GM18517 (cell line): ENCODE measurements at regions not wholly inside any gene's neighbourhood (a gene's known extent, or its start where the extent isn't known, plus 50 kb on each side); places are given as distances from the start of the nearest gene placed in this dataset.

ENCODE experiments used
- ATAC-seq: cut with Tn5 transposase; IDR thresholded peaks from one replicate; pipeline ENCODE4 v1.9.1; 2021; ENCODE audit warnings: mild to moderate bottlenecking, moderate library complexity; ENCODE audit not compliant: unreplicated experiment

GRCh38 chr13:97057176-97057575 is 62.9 kb upstream of the OXGR1 start:
- ATAC-seq: no peak

GRCh38 chr13:97058391-97058790 is 64.1 kb upstream of the OXGR1 start:
- ATAC-seq: no peak

GRCh38 chr13:97058926-97059325 is 64.7 kb upstream of the OXGR1 start:
- ATAC-seq: no peak

GRCh38 chr13:97067017-97067895 is 73.0 kb upstream of the OXGR1 start:
- no peak for ATAC-seq

- ATAC-seq: no peak
Observed at GRCh38 chr13:97068151-97068550, 73.9 kb upstream of the OXGR1 start.

- ATAC-seq: no peak
Observed at GRCh38 chr13:97069050-97069815, 75.0 kb upstream of the OXGR1 start.

GRCh38 chr13:97072297-97072696 is 78.0 kb upstream of the OXGR1 start:
- ATAC-seq: no peak

- no peak for ATAC-seq
Observed at GRCh38 chr13:97074618-97075017, 80.3 kb upstream of the OXGR1 start.

GRCh38 chr13:97076898-97077297 is 82.6 kb upstream of the OXGR1 start:
- no peak for ATAC-seq

- ATAC-seq: no peak
Observed at GRCh38 chr13:97077341-97077740, 83.1 kb upstream of the OXGR1 start.

- no peak for ATAC-seq
Observed at GRCh38 chr13:97079726-97080125, 85.5 kb upstream of the OXGR1 start.

GRCh38 chr13:97082461-97083207 is 88.4 kb upstream of the OXGR1 start:
- no peak for ATAC-seq

- no peak for ATAC-seq
Observed at GRCh38 chr13:97091196-97091595, 96.9 kb upstream of the OXGR1 start.

GRCh38 chr13:97100821-97101220 is 106.5 kb upstream of the OXGR1 start:
- ATAC-seq: no peak

- no peak for ATAC-seq
Observed at GRCh38 chr13:97101912-97102708, 107.8 kb upstream of the OXGR1 start.

GRCh38 chr13:97106323-97106722 is 112.0 kb upstream of the OXGR1 start:
- ATAC-seq: no peak

GRCh38 chr13:97107815-97108529 is 113.7 kb upstream of the OXGR1 start:
- ATAC-seq: no peak

GRCh38 chr13:97108530-97108900 is 113.6 kb upstream of the MBNL2 start:
- no peak for ATAC-seq

GRCh38 chr13:97109256-97109655 is 112.9 kb upstream of the MBNL2 start:
- no peak for ATAC-seq
